Heart left ventricle (tissue), 13 donors: ENCODE measurements at regions not wholly inside any gene's neighbourhood (a gene's known extent, or its start where the extent isn't known, plus 50 kb on each side); places are given as distances from the start of the nearest gene placed in this dataset.

Source experiments
- CTCF ChIP-seq, 12 donors: fragments of 200-600 bp; sonication (generic) in 4 of 12; IDR thresholded peaks; one replicate each; pipeline versions ENCODE4 v1.5.0 to v1.8.0; 2018 to 2022; ENCODE audit warnings: antibody characterized with exemption in 12 of 12, mild to moderate bottlenecking in 5 of 12
- POLR2A ChIP-seq, 2 donors: fragments of 450-650 bp; IDR thresholded peaks; one replicate each; pipeline ENCODE4 v1.6.1; 2017; ENCODE audit warnings: antibody characterized with exemption in 2 of 2, mild to moderate bottlenecking in 2 of 2, moderate library complexity in 2 of 2
- donor health status: ischemic (EF 13 %, LVEDD 7.1; RV severe dilation, severe dysfunction).
- donor health status: DM: no; HTN: yes; CAD: no.
- donor health status: DM: no; HTN: no; CAD: no.
- donor health status: ischemic (EF 25% LVEDD 6.9; RV normal size, moderate dysfunction).
- donor health status: ischemic (EF 25% LVEDD 5.7; RV mildly dilated, moderate dysfunction).
- donor health status: ischemic (EF 35%, LVEDD 5.7; RV mildly dilated, moderate dysfunction).
- donor health status: nonischemic (EF 11% LVEDD 7.7; RV severe dilation, severe dysfunction).
- donor health status: DM: yes; HTN: yes; CAD: no.
- donor health status: PGD.
- donor health status: ischemic (EF 29% LVEDD 5.4; RV normal size, mild dysfunction).
- donor health status: nonischemic (EF 23%, LVEDD 6.1; RV moderate dilation, normal function).

GRCh38 chr6:16929809-16930208 lies 168.5 kb upstream of the ATXN1 start:
- TF ChIP-seq CTCF (IDR thresholded peaks at IDR 0.05) (no peak), POLR2A (IDR thresholded peaks at IDR 0.05) (no peak)
